DMS153 treated with DMSO at 0.1 percent for 48 hours (cell line): ENCODE measurements at regions not wholly inside any gene's neighbourhood (a gene's known extent, or its start where the extent isn't known, plus 50 kb on each side); places are given as distances from the start of the nearest gene placed in this dataset.
"Not testable (repeated sequence)": the region's sequence is repeated elsewhere in the genome, so short reads cannot be mapped to it uniquely, and the experiment has no call there.

ENCODE experiments used
- DNase-seq: peaks from one replicate; lab custom pipeline; 2025; ENCODE audit not compliant: unreplicated experiment; lab: John Stamatoyannopoulos, UW

DNA sequence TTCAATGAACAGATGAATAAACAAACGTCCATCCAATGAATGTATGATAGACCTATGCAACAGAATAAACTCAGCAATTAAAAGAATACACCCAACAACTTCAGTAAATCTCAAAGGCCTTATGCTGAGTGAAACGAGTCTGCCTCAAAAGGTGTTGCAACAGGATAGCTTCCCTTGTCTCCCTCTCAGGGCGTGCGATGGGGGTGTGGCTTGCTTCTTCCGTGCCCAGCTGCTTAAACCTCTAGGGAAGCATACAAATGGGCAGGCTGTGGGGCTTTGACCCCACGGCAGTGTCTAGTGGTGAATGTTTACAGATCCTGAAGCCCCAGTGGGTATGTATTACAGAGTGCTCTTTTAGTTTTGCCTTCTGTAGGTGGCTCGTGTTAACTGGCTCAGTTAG is 87.0 kb upstream of the CCL21 start:
- no peak for DNase-seq

DNA sequence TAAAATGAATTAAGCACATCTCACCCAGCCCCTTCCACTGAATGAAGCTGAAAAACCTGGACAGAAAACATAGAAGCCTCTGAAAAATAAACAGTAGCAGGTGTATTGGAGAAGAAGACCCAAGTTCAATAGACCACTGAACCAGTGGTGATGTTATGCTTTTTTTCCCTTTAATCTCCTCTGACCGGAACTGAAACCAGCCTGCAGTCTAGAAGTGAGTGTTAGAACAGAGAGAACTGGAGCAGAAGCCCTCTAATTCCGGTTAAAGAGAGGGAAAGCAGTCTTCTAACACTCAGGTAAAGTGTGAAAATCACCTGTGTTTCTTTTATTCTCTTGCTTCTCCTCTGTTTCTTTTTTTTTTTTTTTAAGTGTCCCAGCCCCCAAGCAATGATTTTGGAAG is 83.5 kb upstream of the CCL21 start:
- no peak for DNase-seq

DNA sequence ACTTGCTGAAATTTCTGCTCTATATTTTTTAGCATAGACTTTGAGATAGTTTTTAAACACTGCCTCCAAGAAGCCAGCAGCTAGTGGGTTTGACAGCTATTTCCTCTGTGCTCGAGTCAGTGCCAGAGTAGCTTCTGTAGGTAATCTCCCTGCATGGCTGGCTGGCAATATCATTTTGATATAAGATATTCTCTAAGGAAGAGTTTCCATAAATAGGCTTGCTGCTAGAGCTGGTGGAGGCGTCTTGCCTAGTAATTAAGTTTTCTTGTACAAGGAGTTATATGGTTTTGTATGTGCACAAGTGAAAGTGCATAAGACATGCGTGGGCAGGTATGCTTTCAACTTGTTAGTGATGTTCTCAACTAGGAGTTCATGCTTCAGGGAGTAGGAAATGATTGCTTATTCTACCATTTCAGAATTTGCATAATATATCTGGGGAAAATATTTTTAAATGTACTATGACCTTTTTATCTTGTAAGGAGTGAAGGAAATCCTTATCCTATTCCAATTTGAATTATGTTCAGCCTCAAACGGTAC is 74.1 kb upstream of the CCL21 start:
- no peak for DNase-seq

DNA sequence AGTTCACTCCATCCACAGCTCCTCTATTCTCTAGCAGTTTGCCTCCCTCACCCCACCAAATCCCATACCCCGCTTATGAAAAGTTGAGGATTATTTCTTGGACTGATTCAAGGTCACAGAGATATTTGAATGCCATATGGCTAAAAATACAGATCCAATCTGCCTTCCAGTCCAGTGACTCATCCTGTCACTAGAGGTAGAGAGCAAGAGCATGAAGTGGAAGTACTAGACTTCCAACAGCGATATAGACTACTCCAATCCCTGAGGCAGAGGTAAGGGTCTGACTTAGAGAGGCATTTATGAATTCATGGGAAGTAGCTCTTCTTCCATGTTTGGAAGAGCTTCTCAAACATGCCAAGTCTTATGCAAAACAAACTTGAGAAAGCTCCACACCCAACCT is 72.4 kb upstream of the CCL21 start:
- no peak for DNase-seq

DNA sequence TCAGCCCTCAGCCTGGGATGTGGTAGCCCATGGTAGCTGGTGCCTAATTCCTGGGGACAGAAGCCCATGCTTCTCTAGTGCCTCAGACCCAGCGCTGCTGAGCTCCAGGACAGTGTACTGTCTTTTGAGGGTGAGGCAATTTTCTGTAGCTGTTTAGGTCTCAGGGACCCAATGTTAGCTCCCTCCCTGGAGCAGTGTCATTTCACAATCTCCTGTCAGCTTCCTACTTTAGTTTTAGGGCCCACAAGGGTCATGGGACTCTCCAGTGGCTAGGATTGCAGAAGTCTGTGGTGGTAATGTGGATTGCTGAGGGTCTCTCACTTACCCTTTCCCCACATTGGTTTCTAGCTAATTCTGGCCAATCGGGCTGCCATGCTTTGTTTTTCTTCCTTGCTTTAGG is 67.7 kb upstream of the CCL21 start:
- no peak for DNase-seq

DNA sequence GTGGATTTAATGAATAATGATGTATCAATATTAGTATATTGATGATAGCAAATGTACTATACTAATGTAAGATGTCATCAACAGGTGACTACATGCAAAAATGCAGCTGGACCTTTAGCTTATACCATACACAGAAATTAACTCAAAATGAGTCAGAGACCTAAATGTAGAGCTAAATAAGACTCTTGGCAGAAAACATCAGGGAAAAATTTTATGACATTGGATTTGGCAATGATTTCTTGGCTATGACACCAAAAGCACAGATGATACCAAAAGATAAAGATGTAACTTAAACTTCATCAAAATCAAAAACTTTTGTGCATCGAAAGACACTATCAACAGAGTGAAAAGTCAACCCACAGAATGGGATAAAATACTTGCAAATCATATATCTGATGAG is 64.0 kb upstream of the CCL21 start:
- DNase-seq, result no peak

DNA sequence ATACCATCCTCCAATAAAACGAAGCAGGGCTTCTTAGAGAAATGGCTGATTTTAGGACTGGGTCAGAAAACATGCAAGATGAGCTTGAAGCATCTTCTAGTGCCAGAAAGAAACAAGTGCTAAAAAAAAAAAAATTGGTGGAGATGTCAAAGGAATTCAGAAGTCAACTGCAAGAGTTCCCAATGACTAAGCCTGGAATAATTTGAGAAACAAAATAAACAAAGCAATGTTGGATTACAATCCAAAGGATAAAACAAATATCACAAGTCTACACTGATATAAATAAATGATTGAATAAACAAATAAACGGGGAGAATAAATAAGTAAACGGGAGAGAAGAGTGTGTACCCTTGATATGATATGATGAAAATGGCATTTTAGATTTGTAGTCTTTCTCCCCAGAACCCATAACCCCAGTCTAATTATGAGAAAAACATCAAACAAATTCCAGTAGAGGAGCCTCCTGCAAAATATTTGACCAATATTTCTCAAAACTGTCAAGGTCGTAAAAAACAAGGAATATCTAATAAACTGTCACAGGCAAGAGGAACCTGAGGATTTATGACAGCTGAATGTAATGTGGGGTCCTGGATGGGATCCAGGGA is 63.5 kb upstream of the CCL21 start:
- no peak for DNase-seq

DNA sequence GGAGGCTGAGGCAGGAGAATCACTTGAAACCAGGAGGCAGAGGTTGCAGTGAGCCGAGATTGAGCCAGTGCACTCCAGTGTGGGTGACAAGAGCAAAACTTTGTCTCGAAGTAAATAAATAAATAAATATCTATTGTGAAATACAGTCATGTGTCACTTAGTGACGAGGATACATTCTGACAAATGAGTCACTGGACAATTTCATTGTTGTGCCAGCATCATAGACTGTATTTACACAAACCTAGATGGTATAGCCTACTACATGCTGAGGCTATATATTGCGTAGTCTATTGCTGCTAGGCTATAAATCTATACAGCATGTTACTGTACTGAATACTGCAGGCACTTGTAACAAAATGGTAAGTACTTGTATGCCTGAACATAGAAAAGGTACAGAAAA is 61.1 kb upstream of the CCL21 start:
- no peak for DNase-seq

DNA sequence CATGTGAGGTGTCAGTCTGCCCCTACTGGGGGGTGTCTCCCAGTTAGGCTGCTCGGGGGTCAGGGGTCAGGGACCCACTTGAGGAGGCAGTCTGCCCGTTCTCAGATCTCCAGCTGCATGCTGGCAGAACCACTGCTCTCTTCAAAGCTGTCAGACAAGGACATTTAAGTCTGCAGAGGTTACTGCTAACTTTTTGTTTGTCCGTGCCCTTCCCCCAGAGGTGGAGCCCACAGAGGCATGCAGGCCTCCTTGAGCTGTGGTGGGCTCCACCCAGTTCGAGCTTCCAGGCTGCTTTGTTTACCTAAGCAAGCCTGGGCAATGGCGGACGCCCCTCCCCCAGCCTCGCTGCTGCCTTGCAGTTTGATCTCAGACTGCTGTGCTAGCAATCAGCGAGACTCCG is 57.2 kb upstream of the CCL21 start:
- DNase-seq, result not testable (repeated sequence)

DNA sequence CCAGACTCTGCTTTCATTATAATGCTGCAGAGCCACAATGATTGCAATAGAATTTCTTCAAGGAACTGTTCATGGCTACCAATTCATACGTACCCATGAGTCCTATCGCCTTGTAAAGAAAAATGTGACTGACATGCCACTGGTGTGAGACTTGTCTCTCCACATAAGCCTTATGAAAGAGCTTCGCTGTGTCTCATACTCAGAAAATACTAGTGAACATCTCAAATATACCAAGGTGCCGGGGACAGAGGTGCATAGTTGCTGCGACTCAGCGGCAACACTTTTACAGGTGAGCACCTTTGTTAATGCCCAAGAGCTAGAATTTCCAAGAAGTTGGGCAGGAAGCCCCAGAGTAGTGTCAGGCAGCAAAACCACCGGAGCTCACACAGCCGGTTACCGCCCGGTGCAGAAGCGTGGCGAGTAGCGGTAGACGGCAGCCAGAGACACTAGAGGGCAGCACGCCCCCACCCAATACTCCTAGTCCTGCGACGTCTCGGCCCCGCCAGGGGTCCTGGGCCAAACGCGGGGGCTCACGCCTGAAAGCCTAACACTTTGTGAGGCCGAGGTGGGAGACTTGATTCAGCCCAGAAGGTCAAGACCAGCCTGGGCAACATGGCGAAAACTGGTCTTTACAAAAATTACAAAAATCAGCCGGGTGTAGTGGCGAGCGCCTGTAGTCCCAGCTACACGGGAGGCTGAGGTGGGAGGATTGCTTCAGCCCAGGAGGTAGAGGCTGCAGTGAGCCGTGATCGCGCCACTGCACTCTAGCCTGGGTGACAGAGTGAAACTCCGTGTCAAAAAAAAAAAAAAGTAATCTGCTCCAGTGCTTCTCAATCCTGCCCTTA is 50.5 kb upstream of the CCL21 start:
- DNase-seq, result not testable (repeated sequence)
